ENCODE measurements at regions not wholly inside any gene's neighbourhood (a gene's known extent, or its start where the extent isn't known, plus 50 kb on each side); places are given as distances from the start of the nearest gene placed in this dataset.

- TF ChIP-seq MYC (IDR thresholded peaks at IDR 0.05; ENCODE audit: low read depth, low read length) (no peak), MYC (CRISPR knock-in tag; IDR thresholded peaks at IDR 0.05; ENCODE audit: borderline replicate concordance, low read depth) (no peak), MXI1 (IDR thresholded peaks at IDR 0.05; ENCODE audit: low read depth, low read length) (no peak), USF1 (CRISPR knock-in tag; IDR thresholded peaks at IDR 0.05) (no peak), SMAD4 (CRISPR knock-in tag; conservative IDR thresholded peaks at IDR 0.05) (no peak), CHCHD3 (CRISPR knock-in tag; IDR thresholded peaks at IDR 0.05) (no peak)
These were observed 191.2 kb upstream of the KLF6 start for GRCh38 chr10:3976171-3976570.

All from K562 (cell line).